GM12891 (cell line): ENCODE measurements at regions not wholly inside any gene's neighbourhood (a gene's known extent, or its start where the extent isn't known, plus 50 kb on each side); places are given as distances from the start of the nearest gene placed in this dataset.

ENCODE experiments used
- POLR2A ChIP-seq: IDR thresholded peaks from 2 replicates; pipeline ENCODE4 v1.6.1; 2011; ENCODE audit warnings: low read depth, low read length, control low read depth
- POLR2AphosphoS5 ChIP-seq: IDR thresholded peaks from 2 replicates; pipeline ENCODE4 v1.6.1; 2011; ENCODE audit warnings: low read depth, low read length, control low read depth

DNA sequence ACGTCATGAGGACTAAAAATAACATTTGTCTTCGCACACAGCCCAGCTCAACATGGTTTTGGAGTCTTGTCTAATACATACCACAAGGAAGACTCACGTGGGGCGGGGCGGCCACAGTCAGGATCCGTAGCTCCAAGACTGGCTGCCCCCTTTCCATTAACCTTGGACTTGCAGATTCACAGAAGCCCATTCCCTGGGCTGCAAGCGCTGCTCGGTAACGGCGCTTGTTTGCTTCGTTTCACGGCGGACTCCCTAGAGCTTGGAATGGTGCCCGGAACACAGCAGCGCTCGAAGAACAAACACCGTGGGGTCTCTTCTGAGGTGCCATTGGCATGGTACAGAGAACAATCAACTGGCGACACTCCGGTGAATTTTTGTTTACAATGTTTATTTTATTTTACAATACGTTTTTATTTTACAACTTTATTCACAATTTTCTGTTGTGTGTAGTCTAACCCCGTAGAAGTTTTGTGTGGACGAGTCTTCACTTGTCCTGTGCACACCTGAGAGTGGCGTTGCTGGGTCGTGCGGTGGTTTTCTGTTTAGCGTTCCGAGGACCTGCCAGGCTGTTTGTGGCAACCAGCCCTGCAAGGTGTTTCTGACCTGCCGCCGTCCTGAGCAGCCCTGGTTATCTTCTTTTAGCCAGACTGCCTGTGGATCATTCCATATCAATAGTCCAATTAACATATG lies 126.5 kb downstream of the GALR1 start:
- TF ChIP-seq POLR2AphosphoS5 (no peak), POLR2A (no peak)
